K562 (cell line): ENCODE measurements at regions not wholly inside any gene's neighbourhood (a gene's known extent, or its start where the extent isn't known, plus 50 kb on each side); places are given as distances from the start of the nearest gene placed in this dataset.

Source experiments
- ATAC-seq: fragments of 200-7000 bp; cut with Tn5 transposase; 3 replicates; pipeline ENCODE4 v1.9.1; 2020; ENCODE audit warnings: moderate library complexity
- BruUV-seq: library from RNA; stranded (reverse); fragments of 400-500 nt; replicated peaks from 2 replicates; lab custom pipeline; 2021; lab: Mats Ljungman, UMichigan
- CTCF ChIA-PET: fragments of 300-600 bp; formaldehyde crosslinking; extraction: SDS; loops from one replicate; lab custom pipeline; 2021; ENCODE audit warnings: low intra/inter-chr PET ratio; lab: Yijun Ruan, JAX
- POLR2A ChIA-PET: fragments of 300-600, 350-650 bp; sonication (Branson Sonifier 250); formaldehyde crosslinking; extraction: SDS; loops from one replicate; lab custom pipeline; 2021; ENCODE audit warnings: antibody characterized with exemption, inconsistent platforms; lab: Yijun Ruan, JAX
- DNase-seq, 4 experiments: peaks; one replicate each; pipeline versions ENCODE4 v3.0.0 to v3.0.0-alpha.2; 2011 to 2018; ENCODE audit warnings: low spot score in 3 of 4, mixed read lengths in 3 of 4; ENCODE audit errors: extremely low read depth in 1 of 4
- FAIRE-seq: peaks from 2 replicates; lab custom pipeline; 2011; peaks lifted over from hg19 to GRCh38; lab: Jason Lieb, UNC
- H2AFZ ChIP-seq: 2 replicates; pipeline ENCODE4 v1.6.0; 2011; ENCODE audit warnings: low read depth, low read length, control low read depth, inconsistent platforms
- H3K27ac ChIP-seq: fragments of 200-600 bp; 3 replicates; pipeline ENCODE4 v1.8.0; 2011; ENCODE audit warnings: low read depth, mild to moderate bottlenecking, control low read depth, inconsistent platforms, low read length, moderate library complexity, mixed read lengths; ENCODE audit errors: extremely low read depth
- H3K27me3 ChIP-seq, 2 experiments: fragments of 300-600 bp in 1 of 2; 2 replicates in 1 of 2; 3 replicates in 1 of 2; pipeline versions ENCODE4 v1.6.0 to v1.8.0; 2011; ENCODE audit warnings: inconsistent platforms in 2 of 2, low read length in 2 of 2, mild to moderate bottlenecking in 1 of 2, mixed read lengths in 1 of 2, moderate library complexity in 1 of 2; ENCODE audit not compliant: control insufficient read depth in 2 of 2, insufficient read depth in 2 of 2
- H3K36me3 ChIP-seq: fragments of 300-600 bp; 3 replicates; pipeline ENCODE4 v1.8.0; 2011; ENCODE audit warnings: mild to moderate bottlenecking, low read length, inconsistent platforms; ENCODE audit not compliant: control insufficient read depth, insufficient read depth
- H3K4me1 ChIP-seq, 2 experiments: fragments of 200-600 bp in 1 of 2; replicated peaks in 1 of 2; 2 replicates in 1 of 2; 3 replicates in 1 of 2; pipeline versions ENCODE4 v1.5.1 to v1.8.0; 2011; ENCODE audit warnings: inconsistent platforms in 2 of 2, low read length in 2 of 2, mild to moderate bottlenecking in 1 of 2, mixed read lengths in 1 of 2, moderate library complexity in 1 of 2; ENCODE audit not compliant: control insufficient read depth in 2 of 2, insufficient read depth in 2 of 2
- H3K4me2 ChIP-seq: 2 replicates; pipeline ENCODE4 v1.6.1; 2011; ENCODE audit warnings: low read length, control low read depth, inconsistent platforms, mixed read lengths; ENCODE audit not compliant: insufficient read depth
- H3K4me3 ChIP-seq: fragments of 200-600 bp; sonication (generic), shearing (Covaris generic); 2 replicates; pipeline ENCODE4 v1.5.1; 2016; ENCODE audit warnings: control low read depth, inconsistent platforms
- H3K79me2 ChIP-seq: fragments of 200-600 bp; 3 replicates; pipeline ENCODE4 v1.8.0; 2011; ENCODE audit warnings: low read length, inconsistent platforms; ENCODE audit not compliant: control insufficient read depth, insufficient read depth
- H3K9ac ChIP-seq, 2 experiments: 2 replicates each; pipeline versions ENCODE4 v1.6.0 to v1.6.1; 2011; ENCODE audit warnings: low read depth in 2 of 2, low read length in 2 of 2, control low read depth in 1 of 2, inconsistent platforms in 1 of 2, mild to moderate bottlenecking in 1 of 2, mixed read lengths in 1 of 2; ENCODE audit not compliant: insufficient read depth in 1 of 2
- H3K9me1 ChIP-seq: one replicate; pipeline ENCODE4 v1.6.0; 2011; ENCODE audit warnings: inconsistent platforms, mild to moderate bottlenecking, low read length, moderate library complexity; ENCODE audit not compliant: control insufficient read depth, insufficient read depth
- H3K9me3 ChIP-seq: replicated peaks from 2 replicates; pipeline ENCODE4 v1.5.1; 2011; ENCODE audit warnings: low read depth, low read length, inconsistent platforms; ENCODE audit not compliant: control insufficient read depth, insufficient read depth
- H4K20me1 ChIP-seq: replicated peaks from 2 replicates; pipeline ENCODE4 v1.6.1; 2011; ENCODE audit warnings: low read length, inconsistent platforms, mixed read lengths; ENCODE audit not compliant: control insufficient read depth, insufficient read depth
- DIDO1 ChIP-seq: fragments of 450-650 bp; IDR thresholded peaks from 2 replicates; pipeline ENCODE4 v1.6.1; 2016; ENCODE audit warnings: low read depth, missing biosample characterization, missing genetic modification characterization
- DMBX1 ChIP-seq: fragments of 250-450 bp; sonication (Bioruptor Pico); IDR thresholded peaks from 2 replicates; pipeline ENCODE4 v1.8.0; 2022; ENCODE audit warnings: inconsistent platforms, mild to moderate bottlenecking, moderate library complexity, borderline replicate concordance
- ELF4 ChIP-seq: fragments of 450-650 bp; formaldehyde crosslinking; IDR thresholded peaks from 2 replicates; pipeline ENCODE4 v1.4.0; 2022; ENCODE audit warnings: missing genetic modification characterization
- GTF2F1 ChIP-seq: IDR thresholded peaks from 2 replicates; pipeline ENCODE4 v1.6.1; 2011; ENCODE audit warnings: low read depth, low read length, improper control_type of control experiment
- NFE2 ChIP-seq: IDR thresholded peaks from 2 replicates; pipeline ENCODE4 v1.6.1; 2014; ENCODE audit warnings: antibody characterized with exemption, low read depth
- POU5F1 ChIP-seq: fragments of 150-350 bp; IDR thresholded peaks from 2 replicates; pipeline ENCODE4 v1.6.1; 2014; ENCODE audit warnings: borderline replicate concordance, low read length, low read depth, mild to moderate bottlenecking; ENCODE audit not compliant: partially characterized antibody
- RBM39 ChIP-seq: fragments of 200-400 bp; formaldehyde crosslinking; optimal IDR thresholded peaks from 2 replicates; pipeline ENCODE3; 2018; ENCODE audit warnings: low read depth, low read length
- ZFP1 ChIP-seq: fragments of 450-650 bp; formaldehyde crosslinking; IDR thresholded peaks from 2 replicates; pipeline ENCODE4 v1.4.0; 2020; ENCODE audit warnings: mild to moderate bottlenecking, mixed read lengths
- ZNF165 ChIP-seq: fragments of 250-450 bp; sonication (Bioruptor Pico); IDR thresholded peaks from 2 replicates; pipeline ENCODE4 v1.4.0; 2020; ENCODE audit warnings: borderline replicate concordance
- ZNF347 ChIP-seq: fragments of 450-650 bp; formaldehyde crosslinking; IDR thresholded peaks from 2 replicates; pipeline ENCODE4 v1.4.0; 2020; ENCODE audit warnings: low read depth, mild to moderate bottlenecking, moderate library complexity
- ZNF778 ChIP-seq: fragments of 450-650 bp; formaldehyde crosslinking; IDR thresholded peaks from 2 replicates; pipeline ENCODE4 v1.4.0; 2020; ENCODE audit warnings: mild to moderate bottlenecking, moderate library complexity
- WGBS: fragments of 100-300 bp; shearing (Covaris generic); methylation state at CpG from one replicate; pipeline ENCODE4 v1.1.6; 2016; ENCODE audit warnings: low coverage, mixed read lengths; ENCODE audit not compliant: insufficient coverage; ENCODE audit errors: missing lambda C conversion rate; 5-methylcytosine and 5-hydroxymethylcytosine counted together
- in situ Hi-C: fragments of 300-500 bp; cut with MboI; formaldehyde crosslinking; loops from 4 replicates; pipeline ENCODE4 v1.15.0; 2018; ENCODE audit warnings: inconsistent platforms, mixed read lengths
- intact Hi-C: fragments of 100-400 bp; cut with micrococcal nuclease; formaldehyde crosslinking; loops from 2 replicates; pipeline ENCODE4 v1.14.2; 2022
- TF ChIP-seq, protein P1 (sequence below): sonication (generic); formaldehyde crosslinking; IDR thresholded peaks from 2 replicates; pipeline ENCODE4 v1.8.1; 2022; ENCODE audit warnings: missing genetic modification reagents

- Histone ChIP-seq H3K4me3 (no peak overlapping the region), H3K9me3 (no peaks in the 10 kb centered on the region), H2AFZ (no peak overlapping the region), H4K20me1 (no peaks in the 10 kb centered on the region), H3K27me3 (no peaks in the 10 kb centered on the region), H3K27ac (no peak overlapping the region), H3K4me2 (no peak overlapping the region), H3K9me1 (no peaks in the 10 kb centered on the region), H3K9ac (no peak overlapping the region), H3K36me3 (no peaks in the 10 kb centered on the region), H3K4me1 (no peaks in the 10 kb centered on the region), H3K79me2 (no peaks in the 10 kb centered on the region)
- no peak for DNase-seq
- CTCF ChIA-PET: no interaction called here
- intact Hi-C loops (no loop called here), in situ Hi-C loops (no loop called here)
- 0% methylated on average over 1 of the region's 1 CpG for WGBS
- no TSS peak for BruUV-seq
- TF ChIP-seq POU5F1 (no peak), ZNF165 (CRISPR knock-in tag) (no peak), ZNF347 (CRISPR knock-in tag) (no peak), ELF4 (CRISPR knock-in tag) (no peak), GTF2F1 (no peak), ZFP1 (CRISPR knock-in tag) (no peak), DIDO1 (tag) (no peak), NFE2 (no peak), ZNF778 (CRISPR knock-in tag) (no peak), DMBX1 (CRISPR knock-in tag) (no peak), RBM39 (no peak)
- TF ChIP-seq, protein P1, sequence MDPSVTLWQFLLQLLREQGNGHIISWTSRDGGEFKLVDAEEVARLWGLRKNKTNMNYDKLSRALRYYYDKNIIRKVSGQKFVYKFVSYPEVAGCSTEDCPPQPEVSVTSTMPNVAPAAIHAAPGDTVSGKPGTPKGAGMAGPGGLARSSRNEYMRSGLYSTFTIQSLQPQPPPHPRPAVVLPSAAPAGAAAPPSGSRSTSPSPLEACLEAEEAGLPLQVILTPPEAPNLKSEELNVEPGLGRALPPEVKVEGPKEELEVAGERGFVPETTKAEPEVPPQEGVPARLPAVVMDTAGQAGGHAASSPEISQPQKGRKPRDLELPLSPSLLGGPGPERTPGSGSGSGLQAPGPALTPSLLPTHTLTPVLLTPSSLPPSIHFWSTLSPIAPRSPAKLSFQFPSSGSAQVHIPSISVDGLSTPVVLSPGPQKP (CRISPR knock-in tag): no peak
- no peak for ATAC-seq
- POLR2A ChIA-PET: no interaction called here
- no peak for FAIRE-seq
Measured at GRCh38 chr11:42170601-42171000, 711.1 kb upstream of the LRRC4C start.
